BJ (cell line): ENCODE measurements at regions not wholly inside any gene's neighbourhood (a gene's known extent, or its start where the extent isn't known, plus 50 kb on each side); places are given as distances from the start of the nearest gene placed in this dataset. TPM values are rescaled to one million over a fixed set of nuclear protein-coding genes. Genes with fewer than 3 reads are reported as not detected.

Source experiments
- CTCF ChIA-PET: fragments of 350-600 bp; formaldehyde crosslinking; extraction: SDS; loops from one replicate; lab custom pipeline; 2021; ENCODE audit warnings: antibody characterized with exemption, inconsistent platforms; lab: Yijun Ruan, JAX
- POLR2A ChIA-PET: fragments of 300-600 bp; sonication (Branson Sonifier 250); formaldehyde crosslinking; extraction: SDS; loops from one replicate; lab custom pipeline; 2021; ENCODE audit warnings: antibody characterized with exemption; lab: Charles Lee
- DNase-seq: peaks from one replicate; pipeline ENCODE4 v3.0.0-alpha.2; 2011; ENCODE audit warnings: low read depth
- H3K27me3 ChIP-seq: 2 replicates; pipeline ENCODE4 v1.6.0; 2011; ENCODE audit warnings: low read length; ENCODE audit not compliant: control insufficient read depth, insufficient read depth
- H3K36me3 ChIP-seq: 2 replicates; pipeline ENCODE4 v1.5.1; 2011; ENCODE audit warnings: low read length; ENCODE audit not compliant: control insufficient read depth, insufficient read depth
- H3K4me3 ChIP-seq: 2 replicates; pipeline ENCODE4 v1.5.1; 2011; ENCODE audit warnings: low read depth, mild to moderate bottlenecking, control low read depth, low read length
- CTCF ChIP-seq: IDR thresholded peaks from 2 replicates; pipeline ENCODE4 v1.5.1; 2011; ENCODE audit warnings: low read depth, mild to moderate bottlenecking, control low read depth, inconsistent platforms, low read length, moderate library complexity; ENCODE audit not compliant: insufficient read depth
- small RNA-seq: library from RNA; depleted of rRNA; stranded (forward); fragments of <200 nt; gene quantifications from one replicate; pipeline ENCODE3, GENCODE V24; 2012; ENCODE audit warnings: low replicate concordance, low read depth; ENCODE audit not compliant: insufficient read length

GRCh38 chr16:62088731-62089410 lies 52.6 kb upstream of the CDH8 start:
- TF ChIP-seq CTCF: no peak
- Histone ChIP-seq H3K27me3 (no peaks in the 10 kb centered on the region), H3K4me3 (no peak overlapping the region), H3K36me3 (no peaks in the 10 kb centered on the region)
- DNase-seq: no peak
- ChIA-PET CTCF (no interaction called here), POLR2A (no interaction called here)

Small RNAs in the stretch of these regions (small RNA-seq; reads per million reads assigned to genes)
- gene AC009101.1: not detected
- gene AC009161.2: not detected
- gene AC018846.1: not detected
- gene AC138305.3: not detected
- gene RNU6-21P: not detected
